SK-N-DZ (cell line): ENCODE measurements at regions not wholly inside any gene's neighbourhood (a gene's known extent, or its start where the extent isn't known, plus 50 kb on each side); places are given as distances from the start of the nearest gene placed in this dataset.
"Not testable (repeated sequence)": the region's sequence is repeated elsewhere in the genome, so short reads cannot be mapped to it uniquely, and the experiment has no call there.

Experiments
- DNase-seq: peaks from one replicate; pipeline ENCODE4 v3.0.0-alpha.2; 2015; ENCODE audit warnings: low spot score

DNA sequence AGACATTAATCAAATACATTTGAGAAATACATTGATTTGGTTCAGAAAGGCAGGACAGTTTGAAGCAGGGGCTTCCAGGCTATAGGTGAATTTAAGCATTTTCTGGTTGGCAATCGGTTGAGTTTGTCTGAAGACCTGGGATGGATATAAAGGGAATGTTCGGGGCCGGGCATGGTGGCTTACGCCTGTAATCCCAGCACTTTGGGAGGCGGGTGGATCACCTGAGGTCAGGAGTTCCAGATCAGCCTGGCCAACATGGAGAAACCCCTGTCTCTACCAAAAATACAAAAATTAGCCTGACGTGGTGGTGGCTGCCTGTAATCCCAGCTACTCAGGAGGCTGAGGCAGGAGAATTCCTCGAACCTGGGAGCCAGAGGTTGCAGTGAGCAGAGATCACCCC lies 166.5 kb upstream of the ATP10A start:
- not testable (repeated sequence) for DNase-seq

DNA sequence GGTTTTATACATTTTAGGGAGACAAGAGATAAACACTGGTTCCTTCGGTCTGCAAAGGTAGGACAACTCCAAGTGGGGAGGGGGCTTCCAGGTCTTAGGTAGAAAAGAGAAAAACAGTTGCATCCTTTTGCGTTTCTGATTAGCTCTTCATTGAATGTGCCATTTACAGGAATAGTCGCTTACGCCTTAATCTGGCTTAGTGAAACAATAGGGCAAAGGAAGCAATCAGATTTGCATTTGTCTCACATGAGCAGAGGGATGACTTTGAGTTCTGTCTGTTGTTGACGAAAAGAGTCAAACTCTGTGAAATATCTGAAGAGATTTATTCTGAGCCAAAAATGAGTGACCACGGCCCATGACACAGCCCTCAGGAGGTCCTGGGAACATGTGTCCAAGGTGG lies 166.0 kb upstream of the ATP10A start:
- DNase-seq, result no peak

DNA sequence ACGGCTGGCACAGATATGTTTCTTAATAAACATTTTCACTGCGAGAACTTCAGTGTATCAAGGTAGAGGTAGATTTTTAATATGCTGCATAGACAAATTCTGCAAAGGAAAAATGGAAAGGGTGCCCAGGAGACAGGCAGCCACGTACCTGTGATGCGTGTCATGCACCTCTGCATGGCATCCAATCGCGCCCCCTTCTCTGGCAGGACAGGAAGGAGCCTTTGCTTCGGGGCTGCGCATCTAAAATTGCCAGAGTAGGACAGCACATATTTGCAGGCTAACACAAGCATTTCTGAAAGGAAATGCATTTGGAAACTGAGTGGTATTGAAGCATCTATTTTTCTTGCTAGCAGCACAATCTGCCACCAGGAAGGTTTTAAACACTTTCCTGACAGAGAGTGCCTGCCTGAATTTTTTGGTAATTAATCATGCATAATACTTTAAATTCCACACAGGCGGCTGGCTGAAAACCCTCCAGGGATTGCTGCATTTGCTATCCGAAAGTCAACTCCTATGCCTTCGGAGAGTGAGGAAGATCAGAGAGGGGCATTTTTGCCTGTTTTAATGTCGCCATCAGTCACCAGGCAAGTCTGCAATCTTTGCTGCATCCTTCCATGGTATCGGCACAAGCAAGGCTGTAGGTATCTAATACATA lies 165.1 kb upstream of the ATP10A start:
- no peak for DNase-seq

DNA sequence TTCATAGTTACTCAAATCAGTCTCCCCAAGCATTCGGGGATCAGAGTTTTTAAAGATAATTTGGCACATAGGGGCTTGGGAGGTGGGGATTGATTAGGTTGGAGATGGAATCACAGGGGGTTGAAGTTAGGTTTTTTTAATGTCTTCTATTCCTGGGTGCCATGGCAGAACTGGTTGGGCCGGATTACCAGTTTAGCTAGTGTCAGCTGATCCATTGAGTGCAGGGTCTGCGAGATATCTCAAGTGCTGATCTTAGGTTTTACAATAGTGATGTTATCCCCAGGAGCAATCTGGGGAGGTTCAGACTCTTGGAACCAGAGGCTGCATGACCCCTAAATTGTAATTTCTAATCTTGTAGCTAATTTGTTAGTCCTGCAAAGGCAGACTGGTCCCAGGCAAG lies 163.5 kb upstream of the ATP10A start:
- not testable (repeated sequence) for DNase-seq

DNA sequence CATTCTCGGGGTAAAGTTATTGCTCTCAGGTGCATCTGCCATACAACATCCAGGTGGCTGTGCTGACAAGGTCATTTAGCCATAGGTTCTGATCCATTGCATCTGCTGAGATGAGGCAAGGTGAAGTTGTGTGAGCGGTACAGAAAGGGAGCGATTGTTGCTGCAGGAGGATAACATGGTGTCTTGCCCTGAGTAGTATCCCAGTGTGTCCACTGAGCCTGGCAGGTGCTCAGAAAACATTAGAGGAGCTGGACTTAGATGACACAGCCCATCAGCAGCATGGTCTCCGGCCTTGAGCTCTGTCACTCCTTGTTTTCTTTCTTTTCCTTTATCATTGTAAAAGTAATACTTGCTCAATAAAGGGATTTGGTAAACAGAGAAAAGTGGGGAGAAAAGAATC lies 161.1 kb upstream of the ATP10A start:
- no peak for DNase-seq

DNA sequence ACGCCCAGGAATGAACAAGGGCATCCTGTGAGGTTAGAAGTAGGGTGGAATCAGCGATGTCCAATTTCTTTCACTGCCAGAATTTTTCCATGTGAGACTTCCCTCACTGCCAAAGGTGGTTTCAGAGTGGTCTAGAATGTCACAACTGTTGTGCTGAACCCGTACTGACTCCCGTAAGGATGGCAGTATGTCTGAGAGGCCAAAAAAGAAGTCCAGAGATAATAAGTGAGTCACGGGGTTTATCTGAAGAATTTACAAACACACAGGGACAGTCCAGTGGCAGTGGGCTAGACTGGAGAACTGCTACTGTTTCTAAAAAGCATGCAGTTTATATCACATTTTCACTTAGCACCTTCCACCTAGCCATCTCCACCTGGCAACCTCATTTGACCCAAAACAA lies 160.6 kb upstream of the ATP10A start:
- no peak for DNase-seq

DNA sequence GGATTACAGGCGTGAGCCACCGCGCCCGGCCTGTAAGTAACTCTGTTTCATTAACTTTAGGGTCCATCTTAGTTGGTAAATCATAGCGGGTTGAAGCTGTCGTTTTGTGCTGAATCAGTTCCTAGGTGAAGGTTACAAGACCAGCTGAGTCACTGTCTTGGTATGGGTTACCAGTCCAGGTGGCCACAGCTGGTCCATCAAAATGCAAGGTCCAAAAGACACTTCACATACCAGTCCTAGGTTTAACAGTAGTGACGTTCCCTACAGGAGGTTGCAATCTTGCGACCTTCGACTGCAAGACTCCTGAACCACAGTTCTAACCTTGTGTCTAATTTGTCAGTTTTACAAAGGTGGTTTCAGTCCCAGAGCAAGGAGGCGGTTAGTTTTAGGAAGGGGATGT lies 160.1 kb upstream of the ATP10A start:
- no peak for DNase-seq

DNA sequence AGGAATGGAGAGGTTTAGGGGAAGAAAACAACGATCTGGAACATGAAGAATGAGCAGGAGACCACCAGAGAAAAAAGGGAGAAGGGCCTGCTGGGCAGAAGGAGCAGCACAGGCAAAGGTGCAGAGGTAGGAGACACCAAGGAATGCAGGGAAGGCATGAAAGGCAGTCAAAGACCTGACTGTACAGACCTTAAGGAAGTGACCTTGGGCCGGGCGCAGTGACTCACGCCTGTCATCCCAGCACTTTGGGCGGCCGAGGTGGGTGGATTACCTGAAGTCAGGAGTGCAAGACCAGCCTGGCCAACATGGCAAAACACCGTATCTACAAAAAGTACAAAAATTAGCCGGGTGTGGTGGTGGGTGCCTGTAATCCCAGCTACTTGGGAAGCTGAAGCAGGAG lies 157.7 kb upstream of the ATP10A start:
- no peak for DNase-seq

DNA sequence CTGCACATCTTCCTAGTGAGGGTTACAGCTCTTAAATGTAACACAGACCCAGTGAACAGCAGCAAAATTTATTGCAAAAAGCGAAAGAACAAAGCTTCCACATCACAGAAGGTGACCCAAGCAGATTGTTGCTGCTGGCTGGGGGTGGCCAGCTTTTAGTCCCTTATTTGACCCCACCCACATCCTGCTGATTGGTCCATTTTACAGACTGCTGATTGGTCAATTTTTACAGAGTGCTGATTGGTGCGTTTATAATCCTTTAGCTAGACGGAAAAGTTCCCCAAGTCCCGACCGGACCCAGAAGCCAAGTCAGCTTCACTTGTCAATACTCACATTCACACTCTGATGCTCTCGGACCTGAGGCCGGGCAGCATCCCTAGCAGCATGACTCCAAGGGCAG lies 154.5 kb upstream of the ATP10A start:
- no peak for DNase-seq

DNA sequence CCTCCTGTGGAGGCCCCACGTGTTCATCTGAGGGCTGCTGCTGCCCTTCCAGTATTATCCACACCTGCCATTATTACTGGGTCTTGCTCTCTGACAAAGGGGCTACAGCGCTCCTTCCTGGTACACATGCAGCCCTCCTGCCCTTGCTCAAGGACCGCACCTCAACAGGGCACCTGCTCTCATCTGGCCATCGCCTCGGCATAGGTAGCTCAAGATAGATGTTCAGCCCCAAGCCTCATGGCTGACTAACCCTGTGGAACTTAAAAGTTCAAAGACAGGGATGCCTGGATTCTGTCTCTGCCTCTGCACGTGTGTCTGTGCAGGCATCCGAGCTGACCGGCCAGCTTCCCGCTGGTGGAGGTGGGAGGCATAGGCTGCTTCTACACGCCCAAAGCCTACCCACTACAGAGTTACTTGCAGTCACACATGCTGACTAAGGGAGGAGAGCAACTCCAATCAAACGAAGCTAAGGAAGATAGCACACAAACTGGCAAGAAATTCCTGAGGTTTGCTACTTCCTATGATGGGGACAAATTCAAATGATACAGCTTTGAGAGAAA lies 152.5 kb upstream of the ATP10A start:
- no peak for DNase-seq

DNA sequence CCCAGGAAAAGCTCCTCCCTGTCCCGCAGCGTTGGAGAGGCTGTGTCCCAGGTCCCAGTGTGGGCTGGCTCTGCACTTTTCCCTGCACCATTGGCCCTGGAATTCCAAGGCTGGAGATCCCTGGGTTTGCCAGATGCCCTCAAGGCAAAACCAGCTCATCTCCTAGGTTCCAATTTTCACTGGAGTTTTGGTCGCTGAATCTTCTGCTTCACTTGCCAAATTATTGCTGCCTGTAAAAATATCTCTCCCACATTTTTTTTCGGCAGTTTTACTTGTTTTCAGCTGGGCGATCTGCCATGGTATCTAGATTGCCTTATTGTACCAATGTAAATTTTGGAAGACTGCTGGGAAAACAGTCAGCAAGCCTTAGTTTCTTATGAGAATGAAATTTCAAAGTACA lies 150.9 kb upstream of the ATP10A start:
- DNase-seq, result no peak

DNA sequence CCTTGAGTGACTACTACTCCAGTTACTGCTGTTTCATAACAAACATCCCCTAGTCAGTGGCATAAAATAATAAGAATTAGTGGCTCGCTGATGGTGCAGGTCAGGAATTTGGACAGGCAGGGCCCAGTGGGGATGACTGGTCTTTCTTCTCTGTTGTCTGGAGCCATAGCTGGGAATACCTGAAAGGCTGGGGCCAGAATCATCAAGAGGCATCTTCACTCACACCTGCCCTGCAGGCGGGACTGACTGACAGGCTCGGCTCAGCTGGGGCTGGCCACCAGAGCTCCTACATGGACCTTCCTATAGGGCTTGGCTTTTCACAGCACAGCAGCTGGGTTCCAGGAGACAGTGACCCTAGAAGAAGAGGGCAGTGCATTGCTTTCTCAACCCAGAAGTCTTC lies 148.8 kb upstream of the ATP10A start:
- no peak for DNase-seq

DNA sequence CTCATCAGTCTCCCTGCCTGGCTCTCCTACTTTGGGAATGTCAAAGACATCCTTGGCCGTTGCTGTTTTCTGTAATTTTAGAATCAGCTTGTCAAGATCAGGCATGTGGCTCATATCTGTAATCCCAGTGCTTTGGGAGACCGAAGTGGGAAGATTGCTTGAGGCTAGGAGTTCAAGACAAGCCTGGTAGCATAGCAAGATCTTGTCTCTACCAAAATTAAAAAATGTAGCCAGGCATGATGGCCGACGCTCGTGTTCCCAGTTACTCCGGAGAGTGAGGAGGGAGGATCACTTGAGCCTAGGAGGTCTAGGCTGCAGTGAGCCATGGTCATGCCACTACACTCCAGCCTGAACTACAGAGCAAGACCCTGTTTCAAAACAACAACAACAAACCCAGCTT lies 144.0 kb upstream of the ATP10A start:
- DNase-seq, result no peak

DNA sequence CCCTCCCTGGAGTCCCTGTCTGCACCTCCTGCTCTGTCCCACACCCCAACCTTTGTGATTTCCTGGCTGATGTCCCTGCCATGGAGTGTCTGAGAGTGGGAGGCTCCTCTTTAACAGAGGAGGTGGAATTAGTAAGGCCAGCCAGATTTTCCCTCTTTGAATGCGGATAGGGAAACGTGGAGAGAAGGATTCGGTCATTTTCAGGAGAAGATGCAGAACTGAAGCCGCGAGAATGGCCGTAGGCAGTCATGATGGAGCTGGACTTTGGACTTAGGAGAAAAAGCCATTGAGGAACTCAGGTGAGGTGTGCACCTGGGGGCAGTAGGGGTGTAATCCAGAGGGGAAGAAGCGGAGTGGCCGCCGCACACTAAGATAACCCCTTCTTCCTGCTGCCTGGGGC lies 138.1 kb upstream of the ATP10A start:
- no peak for DNase-seq

DNA sequence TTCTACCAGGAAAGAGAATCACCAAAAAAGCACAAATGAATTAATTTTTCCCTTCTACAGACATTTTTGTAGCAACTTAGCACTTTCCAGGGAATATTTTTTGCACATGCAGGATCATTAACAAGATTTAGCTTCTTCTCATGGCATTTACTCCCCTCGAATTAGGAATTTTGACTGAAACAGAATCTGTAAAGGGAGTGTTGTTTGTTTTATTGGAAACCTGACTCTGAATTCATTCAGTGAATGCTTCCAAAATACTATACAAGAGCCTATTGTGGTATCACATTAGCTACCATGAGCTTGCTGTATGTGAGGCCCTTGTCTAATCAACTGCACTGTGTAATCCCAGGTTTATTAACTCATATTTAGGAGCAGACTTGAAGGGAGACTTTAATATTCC lies 130.4 kb upstream of the ATP10A start:
- DNase-seq, result no peak

DNA sequence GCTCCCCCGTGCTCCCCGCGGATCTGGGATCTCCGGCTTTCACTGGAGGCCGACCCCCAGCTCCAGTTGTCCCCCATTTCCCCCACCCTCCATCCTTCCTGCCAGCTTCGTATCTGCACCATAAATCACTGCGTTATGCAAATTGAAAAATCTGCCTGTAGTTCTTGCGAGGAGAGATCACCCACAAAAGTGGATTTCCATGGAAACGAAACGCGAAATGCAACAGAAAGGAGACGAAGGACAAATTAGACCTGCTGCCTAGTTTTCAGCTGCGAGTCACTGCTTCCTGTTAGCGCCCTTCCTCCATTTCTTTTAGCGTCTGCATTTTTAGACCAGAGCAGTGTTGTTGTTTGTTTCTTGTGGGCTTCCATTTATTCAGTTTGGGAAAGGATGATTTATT lies 127.1 kb upstream of the ATP10A start:
- DNase-seq, result no peak

DNA sequence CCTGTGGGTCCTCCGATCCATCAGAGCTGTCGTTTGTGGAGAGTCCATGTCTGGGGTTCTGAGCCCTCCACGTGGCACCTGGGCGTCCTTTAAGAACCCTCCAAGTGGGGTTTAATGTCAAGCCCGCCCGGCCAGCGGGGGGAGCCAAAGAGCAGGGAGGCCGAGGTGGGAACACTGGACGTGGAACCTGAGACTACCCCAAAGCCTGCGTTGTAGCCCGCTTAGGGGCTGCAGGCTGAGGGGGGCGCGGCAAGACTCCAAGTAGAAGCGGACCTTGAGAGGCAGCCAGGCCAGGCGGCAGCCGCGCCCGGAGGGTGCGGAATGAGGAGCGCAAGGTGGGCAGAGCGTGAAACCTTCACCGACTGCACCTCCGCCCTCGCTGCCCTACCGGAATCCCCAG lies 126.2 kb upstream of the ATP10A start:
- no peak for DNase-seq

DNA sequence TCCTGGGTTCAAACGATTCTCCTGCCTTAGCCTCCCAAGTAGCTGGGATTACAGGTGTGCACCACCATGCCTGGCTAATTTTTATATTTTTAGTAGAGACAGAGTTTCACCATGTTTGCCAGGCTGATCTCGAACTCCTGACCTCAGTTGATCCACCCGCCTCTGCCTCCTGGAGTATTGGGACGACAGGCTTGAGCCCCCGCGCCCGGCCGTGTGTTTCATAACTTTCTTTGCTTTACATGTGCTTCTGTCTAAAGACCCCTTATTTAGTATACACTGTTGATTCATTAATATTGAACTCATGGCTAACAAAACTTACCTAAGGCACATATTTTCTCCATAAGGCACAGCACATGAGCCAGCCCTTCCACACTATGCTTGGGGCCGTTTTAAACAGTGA lies 125.6 kb upstream of the ATP10A start:
- not testable (repeated sequence) for DNase-seq

DNA sequence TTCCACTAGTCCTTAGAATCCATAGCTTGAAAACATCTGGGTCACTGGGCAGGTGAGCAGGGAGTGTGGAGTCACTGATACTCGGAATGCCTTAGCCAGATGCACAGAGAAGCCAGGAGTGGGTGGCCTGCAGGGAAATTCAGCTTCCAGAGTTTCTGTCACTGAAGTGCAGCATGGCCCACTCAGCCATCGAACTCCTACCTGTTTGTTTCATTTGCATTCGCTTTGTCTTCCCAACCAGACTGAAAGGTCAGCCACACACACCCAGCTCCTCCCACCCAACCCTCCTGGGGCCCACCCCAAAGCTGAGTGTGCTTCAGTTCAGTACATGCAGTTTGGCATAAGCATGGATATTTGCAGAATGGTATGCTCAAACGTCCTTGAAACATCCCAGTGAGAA lies 124.5 kb upstream of the ATP10A start:
- DNase-seq, result no peak

DNA sequence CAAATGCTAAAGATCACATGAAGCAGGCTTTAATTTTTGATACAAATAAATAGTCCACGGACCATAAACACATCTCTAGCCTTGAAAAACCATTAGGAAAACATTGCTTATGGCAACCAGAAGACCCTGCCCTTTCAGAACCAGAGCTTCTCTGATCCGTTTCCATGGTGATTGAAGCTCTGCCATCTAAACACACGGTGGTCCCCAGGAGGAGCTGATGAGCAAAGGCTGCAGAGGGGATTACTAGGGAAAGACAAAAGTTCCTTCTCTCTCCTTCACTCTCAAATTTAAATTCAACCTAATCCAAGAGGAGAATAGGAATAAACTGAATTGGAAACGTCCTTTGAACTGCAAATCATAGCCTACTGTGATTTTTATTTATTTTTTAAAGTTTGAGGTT lies 122.0 kb upstream of the ATP10A start:
- no peak for DNase-seq

DNA sequence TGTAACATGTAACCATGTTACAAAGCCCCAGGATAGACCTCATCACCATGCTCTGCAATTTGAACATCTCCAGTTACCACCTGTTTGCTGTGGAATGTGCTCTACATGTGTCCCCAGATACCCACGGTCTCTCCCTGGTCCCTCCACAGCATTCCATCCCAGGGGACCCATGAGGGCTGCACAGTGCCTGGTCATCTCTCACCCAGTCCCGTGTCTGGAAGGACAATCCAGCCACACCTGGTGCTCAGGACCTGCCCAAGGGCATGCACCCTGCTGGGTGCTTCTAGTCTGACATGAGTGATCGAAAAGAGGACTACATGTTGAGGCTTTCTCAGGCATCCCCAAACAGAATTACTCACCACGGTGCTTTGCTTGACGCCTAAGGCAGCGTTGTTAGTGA lies 119.6 kb upstream of the ATP10A start:
- no peak for DNase-seq

DNA sequence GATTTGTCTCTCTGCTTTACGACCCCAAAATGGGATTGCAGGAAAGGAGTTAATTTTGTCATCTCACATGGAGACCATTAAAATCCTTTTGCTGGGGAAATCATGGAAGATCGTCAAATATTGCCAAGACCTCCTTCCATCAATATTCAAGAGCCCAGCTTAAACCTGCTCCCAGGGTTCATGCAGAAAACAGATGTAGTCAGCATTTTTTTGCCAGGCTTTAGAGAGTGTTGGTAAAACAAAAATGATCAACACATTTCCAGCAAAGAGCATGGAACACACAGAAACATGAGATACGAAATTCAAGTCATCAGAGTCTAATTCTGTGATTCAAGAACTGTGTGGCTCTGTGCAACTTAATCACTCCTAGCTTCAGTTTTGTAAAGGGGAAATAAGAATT lies 118.0 kb upstream of the ATP10A start:
- DNase-seq, result no peak

DNA sequence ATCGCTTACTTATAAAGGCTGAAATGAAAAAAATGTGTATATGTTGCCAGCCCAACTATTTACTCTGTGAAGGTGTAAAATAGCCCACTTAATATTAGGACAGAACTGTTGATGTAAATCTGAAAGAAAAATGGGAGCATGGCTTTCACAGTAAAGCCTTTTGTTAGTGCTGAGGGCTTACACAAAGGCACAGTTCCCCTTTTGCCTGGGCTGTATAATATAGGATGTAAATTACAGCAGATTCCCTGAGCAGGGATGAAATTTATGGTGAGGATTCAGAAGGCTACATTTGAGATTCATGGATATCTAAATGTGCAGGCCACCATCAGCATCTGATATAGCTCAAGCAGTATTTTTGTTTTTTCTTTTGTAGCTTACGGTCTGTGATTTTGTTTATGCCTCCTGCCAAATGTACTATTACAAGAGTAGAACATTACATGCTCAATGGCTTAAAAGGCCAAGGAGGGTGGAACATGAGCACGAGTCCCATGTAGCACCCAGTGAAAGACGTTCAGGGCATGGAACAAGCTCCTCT lies 109.1 kb upstream of the ATP10A start:
- DNase-seq, result no peak

DNA sequence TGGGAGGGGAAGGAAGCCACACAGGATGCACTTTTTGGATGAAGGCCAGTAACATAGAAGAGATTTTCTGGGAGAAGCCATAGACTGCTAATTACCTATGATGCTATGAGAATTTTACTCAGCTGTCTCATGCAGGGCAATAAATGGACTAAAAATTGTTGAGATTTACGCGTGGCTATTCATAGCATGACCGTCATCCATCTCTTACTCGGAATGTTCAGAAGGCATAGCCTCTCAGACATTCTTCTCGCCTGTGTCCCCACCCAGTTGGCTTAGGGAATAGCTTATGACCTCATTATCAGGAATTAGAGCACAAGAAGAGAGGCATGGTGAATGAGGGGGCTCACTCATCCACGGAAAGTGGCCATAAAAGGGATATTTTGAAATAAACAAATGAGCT lies 107.9 kb upstream of the ATP10A start:
- no peak for DNase-seq
